ENCODE measurements at regions not wholly inside any gene's neighbourhood (a gene's known extent, or its start where the extent isn't known, plus 50 kb on each side); places are given as distances from the start of the nearest gene placed in this dataset.

DNA sequence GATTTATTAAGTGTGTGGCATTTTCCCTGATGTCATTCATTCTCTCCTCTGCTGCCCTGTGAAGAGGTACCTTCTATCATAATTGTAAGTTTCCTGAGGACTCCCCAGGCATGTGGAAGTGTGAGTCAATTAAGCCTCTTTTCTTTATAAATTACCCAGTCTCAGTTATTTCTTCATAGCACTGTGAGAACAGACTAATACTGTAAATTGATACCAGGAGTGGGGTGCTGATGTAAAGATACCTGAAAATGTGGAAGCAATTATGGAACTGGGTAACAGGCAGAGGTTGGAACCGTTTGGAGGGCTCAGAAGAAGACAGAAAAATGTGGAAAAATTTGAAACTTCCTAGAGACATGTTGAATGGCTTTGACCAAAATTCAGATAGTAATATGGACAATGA lies 711.8 kb upstream of the GRM3 start:
- no peak for DNase-seq (ENCODE audit: low read depth)
- in situ Hi-C loops (cut with HindIII; ENCODE audit: low sequenced_read_pairs), result no loop called here
- H3K4me3 ChIP-seq (ENCODE audit: low read depth, low read length), result no peak overlapping the region
- TF ChIP-seq CTCF (IDR thresholded peaks at IDR 0.05; ENCODE audit: low read depth, low read length, missing control alignments), result no peak

GRCh38 chr7:85928500-85928899 lies 715.2 kb upstream of the GRM3 start:
- TF ChIP-seq CTCF (IDR thresholded peaks at IDR 0.05; ENCODE audit: low read depth, low read length, missing control alignments), result no peak
- H3K4me3 ChIP-seq (ENCODE audit: low read depth, low read length), result no peak overlapping the region
- DNase-seq (ENCODE audit: low read depth), result no peak
- in situ Hi-C loops (cut with HindIII; ENCODE audit: low sequenced_read_pairs), result no loop called here

GRCh38 chr7:85927226-85927625 lies 716.5 kb upstream of the GRM3 start:
- no peak for DNase-seq (ENCODE audit: low read depth)
- in situ Hi-C loops (cut with HindIII; ENCODE audit: low sequenced_read_pairs), result no loop called here
- H3K4me3 ChIP-seq (ENCODE audit: low read depth, low read length), result no peak overlapping the region
- no peak for TF ChIP-seq CTCF (IDR thresholded peaks at IDR 0.05; ENCODE audit: low read depth, low read length, missing control alignments)

DNA sequence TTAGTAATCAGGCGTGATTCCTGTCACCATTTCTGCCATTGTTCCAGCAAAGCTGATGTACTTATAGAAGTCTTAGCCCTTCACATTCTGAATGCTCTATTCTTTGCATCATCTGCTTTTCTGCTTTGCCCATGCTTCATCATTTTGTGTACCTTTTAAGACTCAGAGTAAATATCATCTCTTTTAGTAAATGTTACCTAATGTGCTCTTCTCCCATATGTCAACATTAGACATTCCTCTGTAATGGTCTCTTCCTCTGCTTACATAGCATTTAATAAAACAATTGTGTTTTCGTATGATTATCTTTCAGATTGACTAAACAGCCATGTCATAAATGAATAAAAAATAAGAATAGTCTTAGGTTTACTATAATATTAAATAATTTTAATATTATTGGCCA lies 719.6 kb upstream of the GRM3 start:
- in situ Hi-C loops (cut with HindIII; ENCODE audit: low sequenced_read_pairs), result no loop called here
- no peak overlapping the region for H3K4me3 ChIP-seq (ENCODE audit: low read depth, low read length)
- no peak for TF ChIP-seq CTCF (IDR thresholded peaks at IDR 0.05; ENCODE audit: low read depth, low read length, missing control alignments)
- DNase-seq (ENCODE audit: low read depth), result no peak

- H3K4me3 ChIP-seq (ENCODE audit: low read depth, low read length), result no peak overlapping the region
- TF ChIP-seq CTCF (IDR thresholded peaks at IDR 0.05; ENCODE audit: low read depth, low read length, missing control alignments), result no peak
- in situ Hi-C loops (cut with HindIII; ENCODE audit: low sequenced_read_pairs), result no loop called here
- no peak for DNase-seq (ENCODE audit: low read depth)
These were observed 727.7 kb upstream of the GRM3 start for GRCh38 chr7:85916016-85916415.

DNA sequence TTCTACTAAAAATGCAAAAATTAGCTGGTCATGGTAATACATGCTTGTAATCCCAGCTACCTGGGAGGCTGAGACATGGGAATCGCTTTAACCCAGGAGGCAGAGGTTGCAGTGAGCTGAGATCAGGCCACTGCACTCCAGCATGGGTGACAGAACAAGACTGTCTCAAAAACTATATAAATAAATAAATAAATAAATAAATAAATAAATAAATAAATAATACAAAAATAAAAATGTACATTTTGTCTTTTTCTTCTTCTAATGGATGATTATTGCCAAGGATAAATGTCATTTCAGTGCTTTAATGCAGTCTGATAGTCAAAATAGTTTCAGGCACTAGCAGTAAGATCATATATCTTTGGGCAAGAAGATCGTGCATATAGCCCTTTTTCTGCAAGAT lies 727.6 kb upstream of the SEMA3D start:
- in situ Hi-C loops (cut with HindIII; ENCODE audit: low sequenced_read_pairs), result no loop called here
- DNase-seq (ENCODE audit: low read depth), result no peak
- TF ChIP-seq CTCF (IDR thresholded peaks at IDR 0.05; ENCODE audit: low read depth, low read length, missing control alignments), result no peak
- H3K4me3 ChIP-seq (ENCODE audit: low read depth, low read length), result no peak overlapping the region

DNA sequence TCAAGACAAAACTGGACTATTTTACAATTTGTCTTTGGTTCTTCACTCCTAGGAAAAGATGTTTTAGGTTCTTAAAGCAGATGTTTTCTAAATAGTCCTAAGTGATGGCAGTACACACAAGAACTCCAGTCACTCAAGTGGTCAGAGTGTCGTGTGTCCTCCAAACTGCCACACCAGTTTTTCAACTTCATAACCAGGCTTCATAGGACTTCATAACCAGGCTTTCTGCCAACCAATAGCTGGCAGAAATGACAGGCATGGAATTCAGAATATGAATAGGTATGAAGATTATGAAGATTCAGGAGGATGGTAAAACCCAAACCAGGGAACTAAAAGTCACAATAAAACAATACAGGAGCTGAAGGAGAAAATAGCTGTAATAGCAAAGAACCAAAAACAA lies 721.2 kb upstream of the SEMA3D start:
- TF ChIP-seq CTCF (IDR thresholded peaks at IDR 0.05; ENCODE audit: low read depth, low read length, missing control alignments), result no peak
- no peak overlapping the region for H3K4me3 ChIP-seq (ENCODE audit: low read depth, low read length)
- in situ Hi-C loops (cut with HindIII; ENCODE audit: low sequenced_read_pairs), result no loop called here
- DNase-seq (ENCODE audit: low read depth), result no peak
